ENCODE measurements at regions not wholly inside any gene's neighbourhood (a gene's known extent, or its start where the extent isn't known, plus 50 kb on each side); places are given as distances from the start of the nearest gene placed in this dataset.

DNA sequence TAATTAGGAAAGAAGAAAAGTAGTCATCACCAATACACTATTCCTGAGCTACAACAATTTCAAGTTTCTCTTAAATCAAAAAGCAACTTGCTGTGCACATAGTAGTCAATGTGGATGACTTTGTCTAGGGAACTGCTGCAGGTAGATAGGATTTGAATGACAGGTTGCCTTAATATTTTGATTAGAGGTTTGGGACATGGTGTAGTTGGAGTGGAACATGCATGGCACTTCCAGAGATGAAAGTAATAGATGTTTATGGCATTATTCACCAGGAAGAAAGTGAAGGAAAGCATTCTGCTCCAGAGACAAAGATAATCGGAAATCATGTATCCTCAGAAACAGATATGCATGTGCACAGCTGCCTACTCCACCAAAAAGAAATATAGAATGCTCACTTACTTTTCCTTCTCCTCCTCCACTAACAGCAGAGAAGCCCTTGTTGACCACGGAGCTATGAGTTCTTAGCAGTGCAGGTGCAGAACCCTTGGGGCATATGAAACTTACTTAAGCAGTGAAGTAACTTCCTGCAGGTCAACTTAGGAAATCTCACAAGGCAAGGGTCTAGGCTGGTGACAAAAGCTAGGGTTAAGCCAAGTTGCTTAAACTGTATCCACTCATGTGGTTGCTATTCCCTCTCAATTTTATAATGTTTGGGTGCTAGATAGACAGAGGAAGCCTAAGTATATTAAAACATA is 390.8 kb downstream of the HNRNPD start:
- no peaks in the 10 kb centered on the region for H3K36me3 ChIP-seq (replicated peaks in 1 of 2; ENCODE audit: control extremely low read depth in 1 of 2, control insufficient read depth in 1 of 2, extremely low read depth in 1 of 2, insufficient read depth in 2 of 2, low read length in 1 of 2)
- no peak for DNase-seq
- no peak overlapping the region for H3K9ac ChIP-seq (ENCODE audit: low read length)
- H3K27ac ChIP-seq (ENCODE audit: low read length in 2 of 2): no peak overlapping the region
- ChIA-PET POLR2A (no interaction called here), CTCF (no interaction called here)
- 50% methylated on average over 2 of the region's 2 CpGs for WGBS (ENCODE audit: insufficient coverage)
- H3K4me3 Mint-ChIP-seq: no peak overlapping the region
- no peak overlapping the region for H3K27ac Mint-ChIP-seq
- peaks cover 10% of the 10 kb centered on the region for H3K4me1 Mint-ChIP-seq
- H3K4me2 ChIP-seq (replicated peaks; ENCODE audit: low read depth, low read length, poor library complexity, severe bottlenecking): no peak overlapping the region
- no peak for TF ChIP-seq EZH2 (IDR thresholded peaks at IDR 0.05; ENCODE audit: borderline replicate concordance, insufficient read depth, low read depth, low read length, poor library complexity, severe bottlenecking)
- TF ChIP-seq, protein P1, sequence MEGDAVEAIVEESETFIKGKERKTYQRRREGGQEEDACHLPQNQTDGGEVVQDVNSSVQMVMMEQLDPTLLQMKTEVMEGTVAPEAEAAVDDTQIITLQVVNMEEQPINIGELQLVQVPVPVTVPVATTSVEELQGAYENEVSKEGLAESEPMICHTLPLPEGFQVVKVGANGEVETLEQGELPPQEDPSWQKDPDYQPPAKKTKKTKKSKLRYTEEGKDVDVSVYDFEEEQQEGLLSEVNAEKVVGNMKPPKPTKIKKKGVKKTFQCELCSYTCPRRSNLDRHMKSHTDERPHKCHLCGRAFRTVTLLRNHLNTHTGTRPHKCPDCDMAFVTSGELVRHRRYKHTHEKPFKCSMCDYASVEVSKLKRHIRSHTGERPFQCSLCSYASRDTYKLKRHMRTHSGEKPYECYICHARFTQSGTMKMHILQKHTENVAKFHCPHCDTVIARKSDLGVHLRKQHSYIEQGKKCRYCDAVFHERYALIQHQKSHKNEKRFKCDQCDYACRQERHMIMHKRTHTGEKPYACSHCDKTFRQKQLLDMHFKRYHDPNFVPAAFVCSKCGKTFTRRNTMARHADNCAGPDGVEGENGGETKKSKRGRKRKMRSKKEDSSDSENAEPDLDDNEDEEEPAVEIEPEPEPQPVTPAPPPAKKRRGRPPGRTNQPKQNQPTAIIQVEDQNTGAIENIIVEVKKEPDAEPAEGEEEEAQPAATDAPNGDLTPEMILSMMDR (IDR thresholded peaks at IDR 0.05): no peak
- H4K20me1 ChIP-seq (ENCODE audit: control insufficient read depth, insufficient read depth, low read length, poor library complexity, severe bottlenecking): no peaks in the 10 kb centered on the region
- H3K4me1 ChIP-seq (ENCODE audit: control insufficient read depth in 2 of 2, insufficient read depth in 2 of 2, low read length in 2 of 2): peaks cover 0 to 7% of the 10 kb centered on the region in 2 donors
- H3K4me3 ChIP-seq (ENCODE audit: control extremely low read depth in 1 of 5, extremely low read depth in 1 of 5, insufficient read depth in 1 of 5, low read depth in 2 of 5, low read length in 4 of 5): no peak overlapping the region
- peaks cover 6% of the 10 kb centered on the region for H3K27me3 Mint-ChIP-seq
- no peaks in the 10 kb centered on the region for H3K9me3 Mint-ChIP-seq (ENCODE audit: insufficient read depth)
- H3K79me2 ChIP-seq (ENCODE audit: control insufficient read depth, insufficient read depth, low read length): no peaks in the 10 kb centered on the region
- no peak for ATAC-seq (ENCODE audit: low read depth)
- no peaks in the 10 kb centered on the region for H3K9me3 ChIP-seq (ENCODE audit: control extremely low read depth in 1 of 3, control insufficient read depth in 2 of 3, insufficient read depth in 1 of 3, low read length in 2 of 3)
- intact Hi-C loops (cut with micrococcal nuclease): no loop called here
- H2AFZ ChIP-seq (ENCODE audit: insufficient read depth, low read depth, low read length, poor library complexity, severe bottlenecking): no peak overlapping the region
- H3K27me3 ChIP-seq (replicated peaks in 1 of 4; ENCODE audit: control extremely low read depth in 1 of 4, control insufficient read depth in 3 of 4, insufficient read depth in 4 of 4, low read length in 3 of 4): peaks cover 0 to 1% (median 0%) of the 10 kb centered on the region in 4 experiments

DNA sequence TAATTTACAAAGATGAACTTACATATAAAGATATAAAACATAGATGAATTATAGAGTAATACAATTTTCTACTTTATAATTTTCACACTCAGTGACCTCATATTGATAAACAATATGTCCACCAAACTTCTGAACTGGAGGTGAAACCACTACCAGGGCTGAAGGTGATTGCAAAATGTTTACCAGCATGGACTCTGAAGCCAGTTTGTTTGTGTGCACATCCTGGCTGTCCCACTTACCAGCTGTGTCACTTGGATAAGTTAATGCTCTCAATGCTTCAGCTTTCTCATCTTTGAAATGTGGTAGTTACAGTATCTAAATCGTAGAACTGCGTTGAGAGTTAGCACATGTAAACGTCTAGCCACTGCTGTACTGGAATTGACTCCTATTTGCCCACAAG is 392.6 kb downstream of the HNRNPD start:
- Histone ChIP-seq H3K9me3 (ENCODE audit: control extremely low read depth in 1 of 3, control insufficient read depth in 2 of 3, insufficient read depth in 1 of 3, low read length in 2 of 3) (no peaks in the 10 kb centered on the region), H3K4me1 (ENCODE audit: control insufficient read depth in 2 of 2, insufficient read depth in 2 of 2, low read length in 2 of 2) (peaks cover 12 to 17% of the 10 kb centered on the region in 2 donors), H3K9ac (ENCODE audit: low read length) (no peak overlapping the region), H3K36me3 (replicated peaks in 1 of 2; ENCODE audit: control extremely low read depth in 1 of 2, control insufficient read depth in 1 of 2, extremely low read depth in 1 of 2, insufficient read depth in 2 of 2, low read length in 1 of 2) (no peaks in the 10 kb centered on the region), H3K27me3 (replicated peaks in 1 of 4; ENCODE audit: control extremely low read depth in 1 of 4, control insufficient read depth in 3 of 4, insufficient read depth in 4 of 4, low read length in 3 of 4) (no peaks in the 10 kb centered on the region), H3K4me3 (ENCODE audit: control extremely low read depth in 1 of 5, extremely low read depth in 1 of 5, insufficient read depth in 1 of 5, low read depth in 2 of 5, low read length in 4 of 5) (no peak overlapping the region), H3K4me2 (replicated peaks; ENCODE audit: low read depth, low read length, poor library complexity, severe bottlenecking) (no peak overlapping the region), H3K79me2 (ENCODE audit: control insufficient read depth, insufficient read depth, low read length) (no peaks in the 10 kb centered on the region), H3K27ac (ENCODE audit: low read length in 2 of 2) (no peak overlapping the region), H4K20me1 (ENCODE audit: control insufficient read depth, insufficient read depth, low read length, poor library complexity, severe bottlenecking) (no peaks in the 10 kb centered on the region), H2AFZ (ENCODE audit: insufficient read depth, low read depth, low read length, poor library complexity, severe bottlenecking) (no peak overlapping the region)
- ATAC-seq (ENCODE audit: low read depth) (no peak), DNase-seq (no peak)
- POLR2A ChIA-PET: no interaction called here
- Mint-ChIP-seq H3K9me3 (ENCODE audit: insufficient read depth) (no peaks in the 10 kb centered on the region), H3K27ac (no peak overlapping the region), H3K27me3 (peaks cover 3% of the 10 kb centered on the region), H3K4me3 (no peak overlapping the region), H3K4me1 (peaks cover 21% of the 10 kb centered on the region)
- intact Hi-C loops (cut with micrococcal nuclease): no loop called here
- TF ChIP-seq EZH2 (IDR thresholded peaks at IDR 0.05; ENCODE audit: borderline replicate concordance, insufficient read depth, low read depth, low read length, poor library complexity, severe bottlenecking): no peak
- TF ChIP-seq, protein P1 (IDR thresholded peaks at IDR 0.05): no peak
- 100% methylated on average over 3 of the region's 3 CpGs for WGBS (ENCODE audit: insufficient coverage)
- CTCF ChIA-PET: no interaction called here
